ENCODE measurements at regions not wholly inside any gene's neighbourhood (a gene's known extent, or its start where the extent isn't known, plus 50 kb on each side); places are given as distances from the start of the nearest gene placed in this dataset.
"Not testable (repeated sequence)": the region's sequence is repeated elsewhere in the genome, so short reads cannot be mapped to it uniquely, and the experiment has no call there.

DNA sequence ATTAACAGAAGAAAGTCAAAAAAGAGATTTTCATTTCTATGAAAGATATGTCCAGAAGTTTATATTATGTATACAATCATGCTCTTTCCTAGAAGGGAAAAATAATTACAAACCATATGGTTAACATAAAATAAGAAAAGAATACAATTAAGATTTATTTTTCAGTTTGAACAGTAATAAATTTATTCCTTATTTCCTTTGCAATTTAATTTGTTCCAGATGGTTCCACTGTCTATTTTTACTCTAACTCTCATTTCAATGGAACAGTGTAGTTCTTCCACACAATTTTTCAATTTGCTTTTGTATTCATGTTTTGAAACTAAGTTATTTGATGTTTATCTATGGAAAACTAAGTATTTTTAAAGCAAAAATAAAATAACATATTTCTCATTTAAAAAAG lies 1026.3 kb downstream of the TAF11L14 start:
- H3K4me1 ChIP-seq (ENCODE audit: low read depth): no peaks in the 10 kb centered on the region
- no peaks in the 10 kb centered on the region for H3K36me3 ChIP-seq
- H3K9me3 ChIP-seq (ENCODE audit: low read depth): no peaks in the 10 kb centered on the region
- no peak overlapping the region for H3K4me3 ChIP-seq
- DNase-seq (ENCODE audit: low read depth in 1 of 2, low spot score in 1 of 2): no peak
- H3K27ac ChIP-seq: no peak overlapping the region
- TF ChIP-seq, protein P1, sequence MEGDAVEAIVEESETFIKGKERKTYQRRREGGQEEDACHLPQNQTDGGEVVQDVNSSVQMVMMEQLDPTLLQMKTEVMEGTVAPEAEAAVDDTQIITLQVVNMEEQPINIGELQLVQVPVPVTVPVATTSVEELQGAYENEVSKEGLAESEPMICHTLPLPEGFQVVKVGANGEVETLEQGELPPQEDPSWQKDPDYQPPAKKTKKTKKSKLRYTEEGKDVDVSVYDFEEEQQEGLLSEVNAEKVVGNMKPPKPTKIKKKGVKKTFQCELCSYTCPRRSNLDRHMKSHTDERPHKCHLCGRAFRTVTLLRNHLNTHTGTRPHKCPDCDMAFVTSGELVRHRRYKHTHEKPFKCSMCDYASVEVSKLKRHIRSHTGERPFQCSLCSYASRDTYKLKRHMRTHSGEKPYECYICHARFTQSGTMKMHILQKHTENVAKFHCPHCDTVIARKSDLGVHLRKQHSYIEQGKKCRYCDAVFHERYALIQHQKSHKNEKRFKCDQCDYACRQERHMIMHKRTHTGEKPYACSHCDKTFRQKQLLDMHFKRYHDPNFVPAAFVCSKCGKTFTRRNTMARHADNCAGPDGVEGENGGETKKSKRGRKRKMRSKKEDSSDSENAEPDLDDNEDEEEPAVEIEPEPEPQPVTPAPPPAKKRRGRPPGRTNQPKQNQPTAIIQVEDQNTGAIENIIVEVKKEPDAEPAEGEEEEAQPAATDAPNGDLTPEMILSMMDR (IDR thresholded peaks at IDR 0.05; ENCODE audit: low read depth, low read length): no peak
- H3K27me3 ChIP-seq: no peaks in the 10 kb centered on the region

DNA sequence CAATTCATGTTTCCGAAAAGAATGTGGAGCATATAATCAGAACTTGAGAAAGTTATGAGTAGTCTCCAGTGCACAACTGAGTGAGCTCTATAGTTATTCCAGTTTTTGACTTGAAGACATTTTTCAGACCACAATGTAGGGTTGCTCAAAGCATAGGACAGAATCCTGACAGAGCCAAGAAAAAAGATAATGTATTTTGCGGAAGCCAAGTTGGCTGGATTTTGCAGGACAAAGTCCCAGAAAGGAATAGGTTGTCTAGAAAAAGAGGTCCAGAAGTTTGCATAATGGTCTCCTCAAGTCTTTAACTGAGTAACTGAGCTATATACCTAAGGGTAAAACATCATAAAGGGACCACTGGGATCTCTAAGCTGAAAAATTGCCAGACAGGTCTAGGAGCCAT lies 1028.0 kb downstream of the TAF11L14 start:
- Histone ChIP-seq H3K4me3 (no peak overlapping the region), H3K36me3 (no peaks in the 10 kb centered on the region), H3K27ac (no peak overlapping the region), H3K9me3 (ENCODE audit: low read depth) (no peaks in the 10 kb centered on the region), H3K27me3 (no peaks in the 10 kb centered on the region), H3K4me1 (ENCODE audit: low read depth) (no peaks in the 10 kb centered on the region)
- DNase-seq (ENCODE audit: low read depth in 1 of 2, low spot score in 1 of 2): no peak
- TF ChIP-seq, protein P1 (IDR thresholded peaks at IDR 0.05; ENCODE audit: low read depth, low read length): no peak

DNA sequence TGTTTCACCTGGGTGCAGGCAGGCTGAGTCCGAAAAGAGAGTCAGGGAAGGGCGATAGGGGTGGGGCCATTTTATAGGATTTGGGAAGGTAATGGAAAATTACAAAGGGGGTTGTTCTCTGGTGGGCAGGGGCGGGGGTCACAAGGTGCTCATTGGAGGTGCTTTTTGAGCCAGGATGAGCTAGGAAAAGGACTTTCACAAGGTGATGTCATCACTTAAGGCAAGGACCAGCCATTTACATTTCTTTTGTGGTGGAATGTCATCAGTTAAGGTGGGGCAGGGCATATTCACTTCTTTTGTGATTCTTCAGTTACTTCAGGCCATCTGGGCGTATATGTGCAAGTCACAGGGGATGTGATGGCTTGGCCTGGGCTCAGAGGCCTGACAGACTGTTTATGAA lies 1040.0 kb downstream of the TAF11L14 start:
- not testable (repeated sequence) for H3K4me3 ChIP-seq; DNase-seq (ENCODE audit: low read depth in 1 of 2, low spot score in 1 of 2); H3K27me3 ChIP-seq; H3K36me3 ChIP-seq; H3K9me3 ChIP-seq (ENCODE audit: low read depth); H3K4me1 ChIP-seq (ENCODE audit: low read depth); H3K27ac ChIP-seq

DNA sequence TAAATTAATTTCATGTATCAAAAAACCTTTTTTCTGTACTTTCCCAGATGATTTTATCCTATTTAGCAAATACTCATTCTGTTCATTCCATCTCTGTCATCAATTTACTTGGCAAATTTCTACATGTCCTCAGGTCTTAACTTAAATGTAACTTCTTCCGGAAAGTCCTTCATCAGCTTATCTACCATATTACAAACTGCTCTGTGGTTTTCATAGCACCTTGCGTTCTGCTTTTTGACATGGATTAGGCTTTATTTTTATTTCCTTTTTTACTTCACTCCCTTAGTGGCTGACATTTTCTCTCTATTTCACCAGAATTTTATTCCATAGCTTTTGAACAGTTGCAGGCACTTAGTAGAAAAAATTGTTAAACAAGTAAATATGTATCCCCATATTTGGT lies 1040.8 kb downstream of the TAF11L14 start:
- Histone ChIP-seq H3K9me3 (ENCODE audit: low read depth) (no peaks in the 10 kb centered on the region), H3K4me3 (no peak overlapping the region), H3K36me3 (no peaks in the 10 kb centered on the region), H3K4me1 (ENCODE audit: low read depth) (no peaks in the 10 kb centered on the region), H3K27me3 (no peaks in the 10 kb centered on the region), H3K27ac (no peak overlapping the region)
- no peak for DNase-seq (ENCODE audit: low read depth in 1 of 2, low spot score in 1 of 2)
- TF ChIP-seq, protein P1 (IDR thresholded peaks at IDR 0.05; ENCODE audit: low read depth, low read length): no peak

DNA sequence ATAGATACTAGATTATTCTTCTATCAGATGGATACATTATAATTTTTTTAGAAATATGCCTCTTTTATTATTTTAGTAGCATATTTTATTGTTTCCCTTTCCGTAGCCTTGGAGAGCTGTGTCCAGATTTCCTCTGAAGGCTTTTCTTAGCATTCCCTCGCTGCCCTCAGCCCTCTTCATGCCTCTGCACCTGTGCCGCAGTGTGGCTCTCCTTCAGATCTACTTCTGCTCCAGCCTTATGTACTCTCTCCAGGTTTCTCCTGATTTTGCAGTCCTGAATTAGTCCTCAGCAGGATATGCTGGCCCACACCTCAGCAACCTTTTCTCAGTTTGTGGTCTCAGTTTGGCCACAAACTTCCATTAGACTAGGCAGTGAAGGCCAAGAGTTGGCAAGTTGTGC lies 1052.0 kb downstream of the TAF11L14 start:
- Histone ChIP-seq H3K9me3 (ENCODE audit: low read depth) (no peaks in the 10 kb centered on the region), H3K4me3 (no peak overlapping the region), H3K27me3 (no peaks in the 10 kb centered on the region), H3K27ac (no peak overlapping the region), H3K36me3 (no peaks in the 10 kb centered on the region), H3K4me1 (ENCODE audit: low read depth) (no peaks in the 10 kb centered on the region)
- TF ChIP-seq, protein P1 (IDR thresholded peaks at IDR 0.05; ENCODE audit: low read depth, low read length): no peak
- DNase-seq (ENCODE audit: low read depth in 1 of 2, low spot score in 1 of 2): no peak

DNA sequence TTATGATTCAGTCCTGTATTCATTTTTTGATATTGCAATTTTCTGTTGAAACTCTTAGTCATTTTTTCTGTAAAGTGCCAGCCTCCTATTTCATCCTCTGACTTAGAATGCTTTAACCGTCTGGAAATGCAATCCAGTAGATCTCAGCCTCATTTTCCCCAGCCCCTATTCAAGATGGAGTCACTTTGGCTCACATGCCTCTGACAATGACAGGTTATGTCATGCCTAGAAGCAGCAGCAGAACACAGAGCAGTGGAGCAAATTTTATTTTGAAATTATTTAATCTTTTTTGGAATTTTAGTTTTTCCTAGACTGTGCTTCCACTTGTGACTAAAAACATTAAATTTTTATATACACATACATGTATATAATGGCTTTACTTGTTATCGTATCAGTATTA lies 1053.2 kb downstream of the TAF11L14 start:
- Histone ChIP-seq H3K9me3 (ENCODE audit: low read depth) (no peaks in the 10 kb centered on the region), H3K27ac (no peak overlapping the region), H3K27me3 (no peaks in the 10 kb centered on the region), H3K4me3 (no peak overlapping the region), H3K36me3 (no peaks in the 10 kb centered on the region), H3K4me1 (ENCODE audit: low read depth) (no peaks in the 10 kb centered on the region)
- TF ChIP-seq, protein P1 (IDR thresholded peaks at IDR 0.05; ENCODE audit: low read depth, low read length): no peak
- no peak for DNase-seq (ENCODE audit: low read depth in 1 of 2, low spot score in 1 of 2)

Data from cardiac muscle cell (in vitro differentiated cells and primary cell).